Neuronal stem cell (in vitro differentiated cells): ENCODE measurements at regions not wholly inside any gene's neighbourhood (a gene's known extent, or its start where the extent isn't known, plus 50 kb on each side); places are given as distances from the start of the nearest gene placed in this dataset.
A peak's percentile ranks its signal among the peaks of the same experiment; 100 is the strongest.

Experiments used
- DNase-seq: peaks from one replicate; pipeline ENCODE4 v3.0.0-alpha.2; 2013; ENCODE audit warnings: low spot score
- H2AFZ ChIP-seq: one replicate; pipeline ENCODE4 v1.6.1; 2013; ENCODE audit warnings: mild to moderate bottlenecking, low read length, inconsistent platforms
- H2AK5ac ChIP-seq: 2 replicates; pipeline ENCODE4 v1.6.1; 2013; ENCODE audit warnings: low read depth, mild to moderate bottlenecking, inconsistent platforms, low read length, moderate library complexity, mixed read lengths
- H2BK120ac ChIP-seq: 2 replicates; pipeline ENCODE4 v1.6.1; 2013; ENCODE audit warnings: low read depth, mild to moderate bottlenecking, inconsistent platforms, low read length, moderate library complexity, mixed read lengths
- H2BK12ac ChIP-seq: one replicate; pipeline ENCODE4 v1.6.1; 2013; ENCODE audit warnings: low read length, inconsistent platforms
- H2BK15ac ChIP-seq: 2 replicates; pipeline ENCODE4 v1.6.1; 2013; ENCODE audit warnings: mild to moderate bottlenecking, low read length, inconsistent platforms, mixed read lengths
- H2BK5ac ChIP-seq: one replicate; pipeline ENCODE4 v1.6.1; 2013; ENCODE audit warnings: inconsistent platforms, mild to moderate bottlenecking, low read length, moderate library complexity
- H3K14ac ChIP-seq: one replicate; pipeline ENCODE4 v1.6.1; 2013; ENCODE audit warnings: low read length, inconsistent platforms
- H3K18ac ChIP-seq: 2 replicates; pipeline ENCODE4 v1.6.1; 2013; ENCODE audit warnings: low read length, inconsistent platforms
- H3K23ac ChIP-seq: 2 replicates; pipeline ENCODE4 v1.6.1; 2013; ENCODE audit warnings: low read depth, mild to moderate bottlenecking, mixed read lengths, low read length, inconsistent platforms; ENCODE audit not compliant: poor library complexity
- H3K27ac ChIP-seq: replicated peaks from 3 replicates; pipeline ENCODE4 v1.5.1; 2013; ENCODE audit warnings: low read length, inconsistent platforms
- H3K27me3 ChIP-seq, 3 experiments: 2 replicates each; pipeline ENCODE4 v1.6.1; 2013; ENCODE audit warnings: low read length in 3 of 3, mild to moderate bottlenecking in 2 of 3, inconsistent platforms in 1 of 3, low read depth in 1 of 3, mixed read lengths in 1 of 3, moderate library complexity in 1 of 3; ENCODE audit not compliant: control insufficient read depth in 3 of 3, insufficient read depth in 3 of 3
- H3K36me3 ChIP-seq, 2 donors: replicated peaks in 1 of 2; 2 replicates each; pipeline ENCODE4 v1.6.1; 2013; ENCODE audit warnings: low read length in 2 of 2; ENCODE audit not compliant: control insufficient read depth in 2 of 2, insufficient read depth in 2 of 2
- H3K4ac ChIP-seq: 2 replicates; pipeline ENCODE4 v1.6.1; 2013; ENCODE audit warnings: inconsistent platforms, mild to moderate bottlenecking, low read length, moderate library complexity
- H3K4me1 ChIP-seq, 2 donors: 1 replicate in 1 of 2; 2 replicates in 1 of 2; pipeline ENCODE4 v1.6.1; 2013; ENCODE audit warnings: low read length in 2 of 2, low read depth in 1 of 2; ENCODE audit not compliant: control insufficient read depth in 2 of 2, insufficient read depth in 1 of 2
- H3K4me2 ChIP-seq: one replicate; pipeline ENCODE4 v1.6.1; 2013; ENCODE audit warnings: mild to moderate bottlenecking, low read length, inconsistent platforms; ENCODE audit not compliant: insufficient read depth, poor library complexity, severe bottlenecking
- H3K4me3 ChIP-seq, 2 donors: 2 replicates each; pipeline ENCODE4 v1.5.1; 2013; ENCODE audit warnings: low read length in 2 of 2, mild to moderate bottlenecking in 2 of 2, inconsistent platforms in 1 of 2, moderate library complexity in 1 of 2
- H3K79me1 ChIP-seq: one replicate; pipeline ENCODE4 v1.6.1; 2013; ENCODE audit warnings: low read depth, mild to moderate bottlenecking, inconsistent platforms, low read length, moderate library complexity
- H3K9ac ChIP-seq: one replicate; pipeline ENCODE4 v1.6.1; 2013; ENCODE audit warnings: mild to moderate bottlenecking, low read depth, low read length, inconsistent platforms; ENCODE audit not compliant: poor library complexity
- H3K9me3 ChIP-seq, 2 donors: replicated peaks in 1 of 2; 2 replicates each; pipeline versions ENCODE3 to v1.6.1; 2013; ENCODE audit warnings: low read length in 2 of 2, mild to moderate bottlenecking in 2 of 2, inconsistent platforms in 1 of 2, low read depth in 1 of 2, mixed read lengths in 1 of 2, moderate library complexity in 1 of 2; ENCODE audit not compliant: control insufficient read depth in 2 of 2, insufficient read depth in 1 of 2
- H4K8ac ChIP-seq: one replicate; pipeline ENCODE4 v1.6.1; 2013; ENCODE audit warnings: low read depth, mild to moderate bottlenecking, inconsistent platforms, low read length, moderate library complexity
- H4K91ac ChIP-seq: one replicate; pipeline ENCODE4 v1.6.1; 2013; ENCODE audit warnings: low read length, low read depth, mild to moderate bottlenecking, inconsistent platforms; ENCODE audit not compliant: poor library complexity
- WGBS, 2 donors: extraction: QIAGEN DNeasy Blood & Tissue Kit; methylation state at CpG; one replicate each; pipeline ENCODE4 v1.1.7; 2013; ENCODE audit warnings: missing lambda C conversion rate in 2 of 2, mixed read lengths in 1 of 2; ENCODE audit not compliant: insufficient read length in 2 of 2, insufficient replicate concordance in 1 of 2; ENCODE audit errors: extremely low coverage in 2 of 2; 5-methylcytosine and 5-hydroxymethylcytosine counted together

- no peak overlapping the region for H3K23ac ChIP-seq
- no CpG with 5 or more reads among the region's 7 CpGs for WGBS, 2 donors
These were observed 70.2 kb upstream of the NAV3 start for GRCh38 chr12:77760271-77761025.

GRCh38 chr12:77754086-77754485 lies 76.6 kb upstream of the NAV3 start:
- no peak overlapping the region for H2BK12ac ChIP-seq
- H3K4ac ChIP-seq: no peak overlapping the region
- H2BK120ac ChIP-seq: no peak overlapping the region
- whole genome bisulfite sequencing, 2 donors: no CpG with 5 or more reads among the region's 4 CpGs
- no peak overlapping the region for H3K9ac ChIP-seq
- H3K4me1 ChIP-seq: peaks cover 0 to 3% of the 10 kb centered on the region in 2 donors
- H3K4me2 ChIP-seq: no peak overlapping the region
- H2AFZ ChIP-seq: no peak overlapping the region
- H3K36me3 ChIP-seq: no peaks in the 10 kb centered on the region
- no peak overlapping the region for H2AK5ac ChIP-seq
- no peak overlapping the region for H4K8ac ChIP-seq
- H2BK15ac ChIP-seq: no peak overlapping the region
- H4K91ac ChIP-seq: no peak overlapping the region
- H3K23ac ChIP-seq: no peak overlapping the region
- no peak overlapping the region for H3K27ac ChIP-seq
- H3K14ac ChIP-seq: no peak overlapping the region
- no peak overlapping the region for H2BK5ac ChIP-seq
- peak; percentile 6 for DNase-seq
- H3K4me3 ChIP-seq: no peak overlapping the region
- H3K27me3 ChIP-seq: peaks cover 0 to 1% (median 0%) of the 10 kb centered on the region in 3 experiments
- no peaks in the 10 kb centered on the region for H3K9me3 ChIP-seq
- no peaks in the 10 kb centered on the region for H3K79me1 ChIP-seq
- no peak overlapping the region for H3K18ac ChIP-seq

More at GRCh38 chr12:77760271-77761025, 70.2 kb upstream of the NAV3 start:
- Histone ChIP-seq H4K91ac (no peak overlapping the region), H3K4me3 (no peak overlapping the region), H4K8ac (no peak overlapping the region), H2BK5ac (no peak overlapping the region), H3K27me3 (no peaks in the 10 kb centered on the region), H3K4ac (no peak overlapping the region), H3K4me1 (peaks cover 2 to 4% of the 10 kb centered on the region in 2 donors), H3K18ac (no peak overlapping the region), H2BK15ac (no peak overlapping the region), H2AK5ac (no peak overlapping the region), H3K9ac (no peak overlapping the region), H3K27ac (no peak overlapping the region), H3K4me2 (no peak overlapping the region), H3K14ac (no peak overlapping the region), H3K36me3 (no peaks in the 10 kb centered on the region), H2BK120ac (no peak overlapping the region), H2AFZ (peak overlapping the region; percentile 72), H3K9me3 (no peaks in the 10 kb centered on the region), H3K79me1 (no peaks in the 10 kb centered on the region), H2BK12ac (no peak overlapping the region)
- no peak for DNase-seq

DNA sequence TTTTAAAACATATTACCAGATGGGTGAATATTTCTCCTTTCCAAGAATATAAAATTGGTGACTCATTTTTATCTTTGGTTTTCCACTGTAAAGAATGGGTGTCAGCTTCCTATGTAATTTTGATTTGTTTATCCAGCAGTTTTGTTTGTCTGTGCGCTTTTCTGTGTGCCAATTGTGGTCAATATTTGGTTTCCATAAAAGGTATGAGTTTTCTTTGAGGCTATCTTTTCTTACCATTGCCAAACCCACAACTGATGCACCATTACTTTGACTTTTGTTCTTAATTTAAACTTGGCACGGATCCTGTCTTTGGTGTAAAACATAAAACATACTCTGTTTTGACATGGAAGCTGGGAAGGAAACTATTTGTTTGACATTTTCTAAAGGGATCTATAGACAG lies 78.8 kb upstream of the NAV3 start:
- H2BK5ac ChIP-seq: no peak overlapping the region
- H3K4me2 ChIP-seq: no peak overlapping the region
- H4K91ac ChIP-seq: no peak overlapping the region
- no peak overlapping the region for H2AK5ac ChIP-seq
- H2BK15ac ChIP-seq: no peak overlapping the region
- no peak overlapping the region for H3K9ac ChIP-seq
- H3K9me3 ChIP-seq: no peaks in the 10 kb centered on the region
- no peak overlapping the region for H2AFZ ChIP-seq
- H3K4ac ChIP-seq: no peak overlapping the region
- peaks cover 0 to 1% (median 0%) of the 10 kb centered on the region in 3 experiments for H3K27me3 ChIP-seq
- no peak overlapping the region for H3K23ac ChIP-seq
- no peak overlapping the region for H2BK120ac ChIP-seq
- H3K79me1 ChIP-seq: no peaks in the 10 kb centered on the region
- no peak overlapping the region for H3K4me3 ChIP-seq
- no peak overlapping the region for H3K14ac ChIP-seq
- H3K27ac ChIP-seq: no peak overlapping the region
- H3K36me3 ChIP-seq: no peaks in the 10 kb centered on the region
- no CpG with 5 or more reads among the region's 2 CpGs for WGBS, 2 donors
- H2BK12ac ChIP-seq: no peak overlapping the region
- peaks cover 0 to 3% of the 10 kb centered on the region in 2 donors for H3K4me1 ChIP-seq
- DNase-seq: no peak
- no peak overlapping the region for H3K18ac ChIP-seq
- no peak overlapping the region for H4K8ac ChIP-seq

GRCh38 chr12:77746096-77746495 lies 84.6 kb upstream of the NAV3 start:
- Histone ChIP-seq H3K9ac (no peak overlapping the region), H3K27ac (no peak overlapping the region)
- WGBS, 2 donors: no CpG with 5 or more reads among the region's 3 CpGs

More at GRCh38 chr12:77746096-77746495, 84.6 kb upstream of the NAV3 start:
- H3K4ac ChIP-seq: no peak overlapping the region
- no peak overlapping the region for H4K91ac ChIP-seq
- H3K4me2 ChIP-seq: no peak overlapping the region
- no peak overlapping the region for H3K23ac ChIP-seq
- H3K79me1 ChIP-seq: no peaks in the 10 kb centered on the region
- no peaks in the 10 kb centered on the region for H3K36me3 ChIP-seq
- H3K27me3 ChIP-seq: no peaks in the 10 kb centered on the region
- no peak overlapping the region for H3K14ac ChIP-seq
- H2BK120ac ChIP-seq: no peak overlapping the region
- no peak overlapping the region for H3K18ac ChIP-seq
- DNase-seq: no peak
- H2BK15ac ChIP-seq: no peak overlapping the region
- H2AK5ac ChIP-seq: no peak overlapping the region
- H4K8ac ChIP-seq: no peak overlapping the region
- no peaks in the 10 kb centered on the region for H3K4me1 ChIP-seq
- no peak overlapping the region for H2BK5ac ChIP-seq
- H2AFZ ChIP-seq: no peak overlapping the region
- no peak overlapping the region for H3K4me3 ChIP-seq
- H3K9me3 ChIP-seq: no peaks in the 10 kb centered on the region
- no peak overlapping the region for H2BK12ac ChIP-seq
